HEK293 (cell line): ENCODE measurements at regions not wholly inside any gene's neighbourhood (a gene's known extent, or its start where the extent isn't known, plus 50 kb on each side); places are given as distances from the start of the nearest gene placed in this dataset.
"Not testable (repeated sequence)": the region's sequence is repeated elsewhere in the genome, so short reads cannot be mapped to it uniquely, and the experiment has no call there.

Source experiments
- CTCF ChIA-PET: fragments of 350-600 bp; formaldehyde crosslinking; extraction: SDS; loops from one replicate; lab custom pipeline; 2021; ENCODE audit warnings: antibody characterized with exemption; lab: Yijun Ruan, JAX
- POLR2A ChIA-PET: fragments of 300-600 bp; formaldehyde crosslinking; extraction: SDS; loops from one replicate; lab custom pipeline; 2020; ENCODE audit warnings: antibody characterized with exemption, inconsistent platforms; lab: Yijun Ruan, JAX
- H3K27ac ChIP-seq: fragments of 200-500 bp; sonication (Bioruptor generic); 2 replicates; pipeline ENCODE4 v1.5.1; 2014; ENCODE audit warnings: low read depth, low read length, control low read depth, inconsistent platforms; ENCODE audit errors: extremely low read depth
- H3K36me3 ChIP-seq, 2 experiments: fragments of 200-500 bp in 1 of 2; sonication (Bioruptor generic) in 1 of 2; 1 replicate in 1 of 2; 2 replicates in 1 of 2; pipeline ENCODE4 v1.5.1; 2014 to 2017; ENCODE audit warnings: inconsistent platforms in 2 of 2, low read length in 2 of 2; ENCODE audit not compliant: control insufficient read depth in 2 of 2, insufficient read depth in 1 of 2
- H3K4me1 ChIP-seq: fragments of 200-500 bp; sonication (Bioruptor generic); 2 replicates; pipeline ENCODE4 v1.5.1; 2014; ENCODE audit warnings: mild to moderate bottlenecking, low read length, inconsistent platforms; ENCODE audit not compliant: control insufficient read depth, insufficient read depth
- H3K4me3 ChIP-seq: 2 replicates; pipeline ENCODE4 v1.5.1; 2011; ENCODE audit warnings: low read depth, mild to moderate bottlenecking, control low read depth, low read length, moderate library complexity
- H3K9me3 ChIP-seq: fragments of 200-500 bp; sonication (Bioruptor generic); 2 replicates; pipeline ENCODE4 v1.5.1; 2014; ENCODE audit warnings: low read depth, low read length, inconsistent platforms; ENCODE audit not compliant: control insufficient read depth, insufficient read depth
- GLIS1 ChIP-seq: fragments of 450-650 bp; formaldehyde crosslinking; IDR thresholded peaks from 2 replicates; pipeline ENCODE4 v1.5.1; 2016; ENCODE audit warnings: missing biosample characterization, missing genetic modification characterization
- KLF9 ChIP-seq: fragments of 450-650 bp; formaldehyde crosslinking; IDR thresholded peaks from 2 replicates; pipeline ENCODE4 v1.5.1; 2016; ENCODE audit warnings: missing biosample characterization, missing genetic modification characterization, low read depth
- PRDM1 ChIP-seq: fragments of 450-650 bp; formaldehyde crosslinking; IDR thresholded peaks from 2 replicates; pipeline ENCODE4; 2016; ENCODE audit warnings: missing biosample characterization, missing genetic modification characterization
- SETDB1 ChIP-seq: IDR thresholded peaks from one replicate; pipeline ENCODE4 v1.6.1; 2017; ENCODE audit warnings: mild to moderate bottlenecking, low read length, moderate library complexity, mixed read lengths; ENCODE audit not compliant: insufficient read length
- ZNF239 ChIP-seq: fragments of 450-650 bp; formaldehyde crosslinking; IDR thresholded peaks from 2 replicates; pipeline ENCODE4 v1.5.1; 2016; ENCODE audit warnings: missing biosample characterization, missing genetic modification characterization
- ZNF558 ChIP-seq: fragments of 450-650 bp; formaldehyde crosslinking; IDR thresholded peaks from 2 replicates; pipeline ENCODE4 v1.5.1; 2016; ENCODE audit warnings: missing biosample characterization, missing genetic modification characterization
- ZSCAN30 ChIP-seq: fragments of 450-650 bp; IDR thresholded peaks from 2 replicates; pipeline ENCODE4 v1.5.1; 2018; ENCODE audit warnings: missing biosample characterization, mild to moderate bottlenecking, missing genetic modification characterization, moderate library complexity
- TF ChIP-seq, protein P1 (sequence below): fragments of 450-650 bp; formaldehyde crosslinking; IDR thresholded peaks from 2 replicates; pipeline ENCODE4 v1.5.1; 2016; ENCODE audit warnings: missing biosample characterization, missing genetic modification characterization
- TF ChIP-seq, protein P2 (sequence below): fragments of 450-650 bp; formaldehyde crosslinking; IDR thresholded peaks from 2 replicates; pipeline ENCODE4 v1.5.1; 2016; ENCODE audit warnings: missing biosample characterization, missing genetic modification characterization, low read depth
- TF ChIP-seq, protein P3 (sequence below): fragments of 450-650 bp; formaldehyde crosslinking; optimal IDR thresholded peaks from 2 replicates; pipeline ENCODE3; 2016; ENCODE audit warnings: missing biosample characterization, mild to moderate bottlenecking, missing genetic modification characterization
- TF ChIP-seq, protein P4 (sequence below): fragments of 450-650 bp; formaldehyde crosslinking; IDR thresholded peaks from 2 replicates; pipeline ENCODE4 v1.5.1; 2017; ENCODE audit warnings: missing biosample characterization, missing genetic modification characterization

DNA sequence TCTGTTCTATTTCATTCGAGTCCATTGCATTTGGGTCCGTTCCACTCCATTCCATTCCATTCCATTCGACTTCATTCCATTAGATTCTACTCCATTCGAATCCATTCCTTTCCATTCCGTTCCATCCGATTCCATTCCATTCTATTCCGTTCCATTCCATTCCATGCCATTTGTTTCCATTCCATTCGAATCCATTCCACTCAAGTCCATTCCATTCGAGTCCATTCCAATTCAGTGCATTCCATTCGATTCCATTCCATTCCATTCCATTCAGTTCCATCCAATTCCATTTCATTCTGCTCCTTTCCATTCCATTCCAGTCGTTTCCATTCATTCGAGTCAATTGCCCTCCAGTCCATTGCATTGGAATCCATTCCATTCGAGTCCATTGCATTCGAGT is 2603.7 kb upstream of the TPTE start:
- H3K36me3 ChIP-seq: no peaks in the 10 kb centered on the region
- CTCF ChIA-PET: no interaction called here
- POLR2A ChIA-PET: no interaction called here
- peaks cover 3% of the 10 kb centered on the region for H3K9me3 ChIP-seq
- H3K27ac ChIP-seq: no peak overlapping the region
- TF ChIP-seq, protein P1, sequence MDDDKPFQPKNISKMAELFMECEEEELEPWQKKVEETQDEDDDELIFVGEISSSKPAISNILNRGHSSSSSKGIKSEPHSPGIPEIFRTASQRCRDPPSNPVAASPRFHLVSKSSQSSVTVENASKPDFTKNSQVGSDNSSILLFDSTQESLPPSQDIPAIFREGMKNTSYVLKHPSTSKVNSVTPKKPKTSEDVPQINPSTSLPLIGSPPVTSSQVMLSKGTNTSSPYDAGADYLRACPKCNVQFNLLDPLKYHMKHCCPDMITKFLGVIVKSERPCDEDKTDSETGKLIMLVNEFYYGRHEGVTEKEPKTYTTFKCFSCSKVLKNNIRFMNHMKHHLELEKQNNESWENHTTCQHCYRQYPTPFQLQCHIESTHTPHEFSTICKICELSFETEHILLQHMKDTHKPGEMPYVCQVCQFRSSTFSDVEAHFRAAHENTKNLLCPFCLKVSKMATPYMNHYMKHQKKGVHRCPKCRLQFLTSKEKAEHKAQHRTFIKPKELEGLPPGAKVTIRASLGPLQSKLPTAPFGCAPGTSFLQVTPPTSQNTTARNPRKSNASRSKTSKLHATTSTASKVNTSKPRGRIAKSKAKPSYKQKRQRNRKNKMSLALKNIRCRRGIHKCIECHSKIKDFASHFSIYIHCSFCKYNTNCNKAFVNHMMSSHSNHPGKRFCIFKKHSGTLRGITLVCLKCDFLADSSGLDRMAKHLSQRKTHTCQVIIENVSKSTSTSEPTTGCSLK: no peak
- TF ChIP-seq KLF9 (tag by site-specific recombination) (no peak), ZNF558 (tag by site-specific recombination) (no peak), SETDB1 (no peak), ZNF239 (tag by site-specific recombination) (no peak), GLIS1 (tag by site-specific recombination) (no peak), ZSCAN30 (tag by site-specific recombination) (no peak)
- TF ChIP-seq, protein P2, sequence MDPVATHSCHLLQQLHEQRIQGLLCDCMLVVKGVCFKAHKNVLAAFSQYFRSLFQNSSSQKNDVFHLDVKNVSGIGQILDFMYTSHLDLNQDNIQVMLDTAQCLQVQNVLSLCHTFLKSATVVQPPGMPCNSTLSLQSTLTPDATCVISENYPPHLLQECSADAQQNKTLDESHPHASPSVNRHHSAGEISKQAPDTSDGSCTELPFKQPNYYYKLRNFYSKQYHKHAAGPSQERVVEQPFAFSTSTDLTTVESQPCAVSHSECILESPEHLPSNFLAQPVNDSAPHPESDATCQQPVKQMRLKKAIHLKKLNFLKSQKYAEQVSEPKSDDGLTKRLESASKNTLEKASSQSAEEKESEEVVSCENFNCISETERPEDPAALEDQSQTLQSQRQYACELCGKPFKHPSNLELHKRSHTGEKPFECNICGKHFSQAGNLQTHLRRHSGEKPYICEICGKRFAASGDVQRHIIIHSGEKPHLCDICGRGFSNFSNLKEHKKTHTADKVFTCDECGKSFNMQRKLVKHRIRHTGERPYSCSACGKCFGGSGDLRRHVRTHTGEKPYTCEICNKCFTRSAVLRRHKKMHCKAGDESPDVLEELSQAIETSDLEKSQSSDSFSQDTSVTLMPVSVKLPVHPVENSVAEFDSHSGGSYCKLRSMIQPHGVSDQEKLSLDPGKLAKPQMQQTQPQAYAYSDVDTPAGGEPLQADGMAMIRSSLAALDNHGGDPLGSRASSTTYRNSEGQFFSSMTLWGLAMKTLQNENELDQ (tag by site-specific recombination): no peak
- TF ChIP-seq, protein P3, sequence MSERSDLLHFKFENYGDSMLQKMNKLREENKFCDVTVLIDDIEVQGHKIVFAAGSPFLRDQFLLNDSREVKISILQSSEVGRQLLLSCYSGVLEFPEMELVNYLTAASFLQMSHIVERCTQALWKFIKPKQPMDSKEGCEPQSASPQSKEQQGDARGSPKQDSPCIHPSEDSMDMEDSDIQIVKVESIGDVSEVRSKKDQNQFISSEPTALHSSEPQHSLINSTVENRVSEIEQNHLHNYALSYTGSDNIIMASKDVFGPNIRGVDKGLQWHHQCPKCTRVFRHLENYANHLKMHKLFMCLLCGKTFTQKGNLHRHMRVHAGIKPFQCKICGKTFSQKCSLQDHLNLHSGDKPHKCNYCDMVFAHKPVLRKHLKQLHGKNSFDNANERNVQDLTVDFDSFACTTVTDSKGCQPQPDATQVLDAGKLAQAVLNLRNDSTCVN (tag by site-specific recombination): no peak
- TF ChIP-seq, protein P4, sequence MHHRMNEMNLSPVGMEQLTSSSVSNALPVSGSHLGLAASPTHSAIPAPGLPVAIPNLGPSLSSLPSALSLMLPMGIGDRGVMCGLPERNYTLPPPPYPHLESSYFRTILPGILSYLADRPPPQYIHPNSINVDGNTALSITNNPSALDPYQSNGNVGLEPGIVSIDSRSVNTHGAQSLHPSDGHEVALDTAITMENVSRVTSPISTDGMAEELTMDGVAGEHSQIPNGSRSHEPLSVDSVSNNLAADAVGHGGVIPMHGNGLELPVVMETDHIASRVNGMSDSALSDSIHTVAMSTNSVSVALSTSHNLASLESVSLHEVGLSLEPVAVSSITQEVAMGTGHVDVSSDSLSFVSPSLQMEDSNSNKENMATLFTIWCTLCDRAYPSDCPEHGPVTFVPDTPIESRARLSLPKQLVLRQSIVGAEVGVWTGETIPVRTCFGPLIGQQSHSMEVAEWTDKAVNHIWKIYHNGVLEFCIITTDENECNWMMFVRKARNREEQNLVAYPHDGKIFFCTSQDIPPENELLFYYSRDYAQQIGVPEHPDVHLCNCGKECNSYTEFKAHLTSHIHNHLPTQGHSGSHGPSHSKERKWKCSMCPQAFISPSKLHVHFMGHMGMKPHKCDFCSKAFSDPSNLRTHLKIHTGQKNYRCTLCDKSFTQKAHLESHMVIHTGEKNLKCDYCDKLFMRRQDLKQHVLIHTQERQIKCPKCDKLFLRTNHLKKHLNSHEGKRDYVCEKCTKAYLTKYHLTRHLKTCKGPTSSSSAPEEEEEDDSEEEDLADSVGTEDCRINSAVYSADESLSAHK (tag by site-specific recombination): no peak
- no peaks in the 10 kb centered on the region for H3K4me1 ChIP-seq
- H3K4me3 ChIP-seq: no peak overlapping the region

DNA sequence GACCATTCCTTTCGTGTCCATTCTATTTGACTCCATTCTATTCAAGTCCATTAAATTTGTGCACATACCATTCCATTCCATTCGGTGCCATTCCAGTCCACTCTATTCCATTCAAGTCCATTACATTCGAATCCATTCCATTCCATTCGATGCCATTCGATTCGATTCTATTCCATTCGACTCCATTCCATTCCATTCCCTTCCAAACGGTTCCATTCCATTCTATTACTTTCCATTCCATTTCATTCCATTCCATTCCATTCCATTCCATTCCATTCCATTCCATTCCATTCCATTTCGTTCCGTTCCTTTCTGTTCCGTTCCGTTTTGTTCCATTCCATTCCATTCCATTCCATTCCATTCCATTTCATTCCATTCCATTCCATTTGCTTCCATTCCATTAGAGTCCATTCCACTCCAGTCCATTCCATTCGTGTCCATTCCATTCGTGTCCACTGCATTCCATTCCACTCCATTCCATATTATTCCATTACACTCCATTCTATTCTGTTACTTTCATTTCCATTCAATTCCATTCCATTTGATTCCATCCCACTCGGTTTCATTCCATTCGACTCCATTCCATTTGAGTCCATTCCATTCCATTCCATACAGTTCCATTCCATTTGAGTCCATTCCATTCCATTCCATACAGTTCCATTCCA is 2595.3 kb upstream of the TPTE start:
- H3K4me1 ChIP-seq, CTCF ChIA-PET, H3K4me3 ChIP-seq, H3K9me3 ChIP-seq, H3K27ac ChIP-seq, H3K36me3 ChIP-seq, POLR2A ChIA-PET: not testable (repeated sequence)

DNA sequence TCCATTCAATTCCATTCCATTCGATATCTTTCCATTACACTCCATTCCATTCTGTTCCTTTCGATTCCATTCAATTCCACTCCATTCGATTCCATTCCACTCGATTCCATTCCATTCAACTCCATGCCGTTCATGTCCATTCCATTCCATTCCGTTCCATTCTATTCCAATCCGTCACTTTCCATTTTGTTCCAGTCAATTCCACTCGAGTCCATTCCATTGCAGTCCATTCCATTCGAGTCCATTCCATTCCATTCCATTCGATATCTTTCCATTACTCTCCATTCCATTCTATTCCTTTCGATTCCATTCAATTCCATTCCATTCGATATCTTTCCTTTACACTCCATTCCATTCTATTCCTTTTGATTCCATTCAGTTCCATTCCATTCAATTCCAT is 2592.9 kb upstream of the TPTE start:
- H3K4me1 ChIP-seq: not testable (repeated sequence)
- TF ChIP-seq PRDM1: peak; percentile 72
- TF ChIP-seq, all 188 proteins: peak for 1; not testable (repeated sequence) for 187
- H3K4me3 ChIP-seq, POLR2A ChIA-PET, H3K9me3 ChIP-seq, H3K27ac ChIP-seq, CTCF ChIA-PET, H3K36me3 ChIP-seq: not testable (repeated sequence)

DNA sequence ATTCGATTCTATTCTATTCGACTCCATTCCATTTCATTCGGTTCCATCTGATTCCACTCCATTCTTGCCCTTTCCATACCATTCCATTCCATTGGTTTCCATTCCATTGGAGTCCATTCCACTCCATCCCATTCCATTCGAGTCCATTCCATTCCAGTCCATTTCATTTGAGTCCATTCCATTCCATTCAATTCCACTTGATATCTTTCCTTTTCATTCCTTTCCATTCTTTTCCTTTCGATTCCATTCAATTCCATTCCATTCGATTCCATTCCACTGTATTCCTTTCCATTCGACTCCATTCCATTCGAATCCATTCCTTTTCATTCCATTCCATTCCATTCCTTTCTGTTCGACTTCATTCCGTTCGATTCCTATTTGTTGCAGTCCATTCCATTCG is 2591.8 kb upstream of the TPTE start:
- H3K4me3 ChIP-seq, H3K36me3 ChIP-seq, H3K27ac ChIP-seq, H3K9me3 ChIP-seq, CTCF ChIA-PET, POLR2A ChIA-PET, H3K4me1 ChIP-seq: not testable (repeated sequence)

DNA sequence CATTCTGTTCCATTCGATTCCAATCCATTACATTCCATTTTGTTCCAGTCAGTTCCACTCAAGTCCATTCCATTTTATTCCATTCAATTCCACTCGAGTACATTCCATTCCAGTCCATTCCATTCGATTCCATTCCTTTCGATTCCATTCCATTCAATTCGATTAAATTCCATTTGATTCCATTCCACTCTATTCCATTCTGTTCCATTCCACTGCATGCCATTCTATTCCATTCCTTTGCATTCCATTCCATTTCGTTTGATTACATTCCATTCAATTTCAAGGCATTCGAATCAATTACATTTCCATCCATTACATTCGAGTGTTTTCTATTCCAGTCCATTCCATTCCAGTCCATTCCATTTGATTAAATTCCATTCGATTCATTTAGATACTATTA is 2590.9 kb upstream of the TPTE start:
- CTCF ChIA-PET, POLR2A ChIA-PET, H3K4me3 ChIP-seq, H3K27ac ChIP-seq, H3K36me3 ChIP-seq, H3K4me1 ChIP-seq, H3K9me3 ChIP-seq: not testable (repeated sequence)

DNA sequence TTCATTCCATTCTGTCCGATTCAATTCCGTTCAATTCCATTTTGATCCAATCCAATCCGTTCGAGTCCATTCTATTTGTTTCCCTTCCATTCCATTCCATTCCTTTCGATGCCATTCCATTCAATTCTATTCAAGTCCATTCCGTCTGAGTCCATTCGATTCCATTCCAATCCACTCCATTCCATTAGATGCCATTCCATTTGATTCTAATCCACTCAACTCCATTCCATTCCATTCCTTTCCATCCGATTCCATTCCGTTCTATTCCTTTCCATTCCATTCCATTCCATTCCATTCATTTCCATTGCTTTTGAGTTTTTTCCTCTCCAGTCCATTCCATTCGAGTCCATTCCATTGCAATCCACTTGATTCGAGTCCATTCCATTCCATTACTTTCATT is 2589.3 kb upstream of the TPTE start:
- CTCF ChIA-PET, H3K4me1 ChIP-seq, H3K4me3 ChIP-seq, POLR2A ChIA-PET, H3K36me3 ChIP-seq, H3K9me3 ChIP-seq, H3K27ac ChIP-seq: not testable (repeated sequence)
